GM18870 (cell line): ENCODE measurements at regions not wholly inside any gene's neighbourhood (a gene's known extent, or its start where the extent isn't known, plus 50 kb on each side); places are given as distances from the start of the nearest gene placed in this dataset.

Experiments
- ATAC-seq: cut with Tn5 transposase; IDR thresholded peaks from one replicate; pipeline ENCODE4 v1.9.1; 2021; ENCODE audit warnings: moderate library complexity; ENCODE audit not compliant: unreplicated experiment

DNA sequence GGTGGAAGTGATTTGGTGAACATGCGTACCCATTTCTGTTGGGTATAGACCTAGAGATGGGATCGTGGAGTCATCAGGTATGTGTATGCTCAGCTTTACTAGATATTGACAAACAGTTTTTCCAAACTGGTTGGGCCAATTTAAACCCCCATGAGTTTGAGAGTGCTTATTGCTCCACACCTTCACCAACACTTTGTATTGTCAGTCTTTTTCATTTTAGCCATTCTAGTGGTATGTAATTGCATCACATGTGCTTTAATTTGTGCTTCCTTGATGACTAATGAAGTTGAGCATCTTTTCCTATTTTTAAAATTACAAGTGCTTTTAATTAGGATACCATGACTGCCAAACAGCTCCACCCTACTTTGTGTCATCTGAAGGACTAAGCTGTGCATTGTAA is 158.9 kb upstream of the AKIRIN2 start:
- ATAC-seq = no peak

DNA sequence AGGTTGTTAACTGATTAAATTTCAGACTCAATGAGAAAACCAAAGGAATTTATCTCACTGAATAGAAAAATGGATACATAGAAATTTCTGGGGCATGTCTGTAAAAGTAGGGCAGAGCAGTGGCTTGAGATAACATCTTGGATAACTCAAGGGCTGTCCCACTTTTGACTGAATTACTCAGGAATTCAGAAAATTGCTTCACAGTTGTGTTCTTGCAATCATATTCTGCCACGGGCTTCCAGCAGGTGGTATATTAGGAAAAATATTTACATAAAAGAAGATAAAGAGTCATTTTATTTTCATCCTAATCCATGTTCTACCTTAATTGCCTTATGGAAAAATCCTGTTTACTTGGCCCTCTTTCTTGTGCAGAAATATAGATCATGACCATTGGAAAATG is 156.4 kb upstream of the AKIRIN2 start:
- no peak for ATAC-seq

DNA sequence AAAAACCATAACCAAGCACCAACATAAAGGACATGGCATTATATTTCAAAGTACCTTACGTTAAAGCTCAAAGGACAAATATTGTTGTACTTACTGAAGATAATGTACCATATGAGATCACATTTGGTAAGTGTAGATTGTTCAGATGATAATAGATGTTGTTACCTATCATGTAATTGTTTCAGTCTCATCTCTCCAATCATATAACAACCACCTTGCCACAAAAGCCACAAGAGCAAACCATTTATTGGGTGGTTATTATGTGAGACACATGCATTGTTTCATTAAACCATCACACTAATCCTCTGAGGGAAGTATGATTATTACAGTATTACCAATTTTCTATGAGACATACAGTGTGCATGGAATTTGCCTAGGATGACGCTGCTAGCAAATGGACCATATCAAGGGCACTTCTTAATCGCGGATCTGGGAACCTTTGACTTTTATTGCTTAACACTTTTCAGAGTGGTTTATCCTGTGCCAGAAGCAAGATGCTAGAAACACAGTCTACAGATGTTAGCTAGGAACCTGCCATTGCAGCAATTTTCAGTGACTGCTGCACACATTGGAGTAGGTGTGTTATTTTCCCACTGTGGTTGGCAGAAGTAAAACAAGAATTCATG is 149.8 kb upstream of the AKIRIN2 start:
- no peak for ATAC-seq

DNA sequence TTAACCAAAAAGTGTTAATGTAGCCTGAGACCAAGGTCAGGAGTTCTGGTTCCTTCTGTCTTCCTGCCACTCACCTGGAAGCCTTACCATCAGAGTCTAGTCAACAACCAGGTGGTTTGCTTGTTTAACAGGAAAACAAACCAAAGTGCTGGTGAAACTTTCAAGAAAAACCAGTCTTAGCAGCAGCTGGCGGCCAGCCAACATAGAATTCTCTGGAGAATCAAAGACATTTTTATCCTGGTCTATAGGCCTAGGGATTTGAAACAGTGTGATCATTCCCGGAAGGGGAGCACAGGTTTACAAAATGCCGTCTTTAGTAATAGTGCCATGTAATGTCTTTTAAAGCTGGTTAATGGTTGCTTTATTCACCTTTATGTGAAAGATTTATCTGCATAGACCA is 146.6 kb upstream of the AKIRIN2 start:
- no peak for ATAC-seq

DNA sequence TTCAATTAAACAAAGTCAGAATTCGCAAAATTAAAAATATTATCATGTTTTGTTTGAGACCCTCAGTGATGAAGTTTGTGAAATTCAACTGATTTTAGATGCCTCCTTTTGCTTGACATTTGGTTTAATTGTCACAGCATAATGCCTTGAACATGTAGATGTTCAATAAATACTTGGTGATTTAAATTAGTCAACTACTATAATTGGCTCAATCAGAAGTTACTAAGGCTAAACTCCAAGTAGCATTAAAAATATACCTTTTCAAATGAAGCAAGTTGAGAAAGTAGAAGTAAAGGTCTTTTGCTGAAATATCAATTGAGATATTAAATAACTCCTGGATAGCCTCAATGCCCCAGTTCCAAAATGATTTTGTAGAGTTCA is 145.8 kb upstream of the AKIRIN2 start:
- ATAC-seq = no peak

DNA sequence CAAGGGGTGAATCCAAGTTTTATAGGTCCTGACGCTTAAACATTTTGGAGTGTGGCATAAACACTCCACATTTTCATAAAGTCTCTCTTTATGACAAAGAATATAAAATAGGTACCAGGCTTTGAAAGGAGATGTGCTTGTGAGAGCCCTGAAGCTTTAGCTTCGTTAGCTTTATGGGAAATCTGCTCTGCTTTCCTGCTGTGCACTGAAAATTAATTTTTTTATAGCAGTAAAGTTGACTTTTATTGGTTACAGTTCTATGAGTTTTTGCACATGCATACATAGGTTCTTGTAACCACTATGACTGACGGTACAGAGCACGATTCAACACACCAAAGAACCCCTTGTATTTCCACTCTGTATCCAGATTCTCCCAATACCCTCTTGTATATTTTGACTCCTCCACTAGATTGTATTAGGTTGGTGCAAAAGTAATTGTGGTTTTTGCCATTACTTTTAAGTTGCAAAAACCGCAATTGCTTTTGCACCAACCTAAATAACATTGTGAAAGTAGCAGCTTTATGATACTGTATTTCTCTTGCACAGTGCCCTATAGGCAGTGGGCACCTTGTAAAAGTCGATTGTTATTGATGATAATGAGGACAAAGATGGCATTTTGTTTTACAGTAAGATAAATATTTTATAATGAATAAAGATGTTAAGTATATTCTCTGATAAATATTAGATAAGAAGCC is 145.2 kb upstream of the AKIRIN2 start:
- ATAC-seq = no peak

DNA sequence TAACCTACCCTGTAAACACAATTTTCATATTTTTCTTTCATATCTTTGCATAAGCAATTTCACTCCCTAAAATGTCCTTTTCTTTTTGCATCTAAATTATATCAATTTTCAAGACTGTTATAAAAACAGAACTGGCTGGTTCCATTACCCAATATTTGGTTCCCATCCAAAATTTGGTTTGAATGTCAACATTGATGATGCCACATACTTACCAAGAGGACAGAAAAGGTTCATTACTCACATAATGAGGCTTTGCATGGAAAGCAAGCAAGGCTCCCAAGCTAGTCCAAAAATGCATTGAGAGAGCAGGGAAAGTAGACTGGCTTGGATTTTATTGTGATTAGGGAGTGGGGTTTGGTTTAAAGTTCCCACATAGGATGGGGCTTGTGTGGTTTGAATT is 144.4 kb upstream of the AKIRIN2 start:
- ATAC-seq = no peak

DNA sequence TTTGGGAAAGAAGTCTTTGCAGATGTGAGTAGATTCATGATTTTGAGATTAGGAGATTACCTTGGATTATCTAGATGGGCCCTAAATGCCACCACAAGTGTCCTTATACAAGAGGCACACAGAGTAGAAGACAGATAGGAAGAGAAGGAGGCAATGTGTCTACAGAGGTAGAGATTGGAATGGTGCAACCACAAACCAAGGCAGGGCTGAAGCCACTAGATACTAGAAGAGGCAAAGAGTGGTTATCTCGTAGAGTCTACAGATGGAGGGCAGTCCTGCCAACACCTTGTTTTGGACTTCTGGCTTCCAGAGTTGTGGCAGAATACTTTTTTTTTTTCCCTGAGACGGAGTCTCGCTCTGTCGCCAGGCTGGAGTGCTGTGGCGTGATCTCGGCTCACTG is 138.3 kb upstream of the AKIRIN2 start:
- ATAC-seq = no peak

DNA sequence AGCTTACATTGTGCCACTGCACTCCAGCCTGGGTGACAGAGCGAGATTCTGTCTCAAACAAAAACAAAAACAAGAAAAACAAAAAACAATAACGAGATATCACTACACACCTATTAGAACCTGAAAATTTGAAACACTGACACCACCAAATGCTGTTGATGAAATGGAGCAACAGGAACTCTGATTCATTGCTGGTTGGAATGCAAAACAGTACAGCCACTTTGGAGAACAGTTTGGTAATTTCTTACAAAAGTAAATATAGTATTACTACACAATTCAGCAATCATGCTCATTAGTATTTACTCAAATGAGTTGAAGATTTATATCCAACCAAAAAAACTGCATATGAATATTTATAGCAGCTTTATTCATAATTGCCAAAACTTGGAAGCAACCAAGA is 135.8 kb upstream of the AKIRIN2 start:
- ATAC-seq = no peak

DNA sequence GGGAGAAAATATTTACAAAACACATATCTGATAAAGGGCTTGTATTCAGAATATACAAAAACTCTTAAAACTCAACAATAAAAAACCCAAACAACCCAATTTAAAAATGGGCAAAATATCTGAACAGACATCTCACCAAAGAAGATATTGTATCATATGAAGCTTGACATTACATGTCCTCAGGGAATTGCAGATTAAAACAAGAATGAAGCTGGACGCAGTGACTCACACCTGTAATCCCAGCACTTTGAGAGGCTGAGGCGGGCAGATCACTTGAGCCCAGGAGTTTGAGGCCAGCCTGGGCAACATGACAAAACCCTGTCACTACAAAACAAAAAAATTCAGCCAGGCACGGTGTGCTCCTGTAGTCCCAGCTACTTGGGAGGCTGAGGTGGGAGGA is 135.4 kb upstream of the AKIRIN2 start:
- no peak for ATAC-seq

DNA sequence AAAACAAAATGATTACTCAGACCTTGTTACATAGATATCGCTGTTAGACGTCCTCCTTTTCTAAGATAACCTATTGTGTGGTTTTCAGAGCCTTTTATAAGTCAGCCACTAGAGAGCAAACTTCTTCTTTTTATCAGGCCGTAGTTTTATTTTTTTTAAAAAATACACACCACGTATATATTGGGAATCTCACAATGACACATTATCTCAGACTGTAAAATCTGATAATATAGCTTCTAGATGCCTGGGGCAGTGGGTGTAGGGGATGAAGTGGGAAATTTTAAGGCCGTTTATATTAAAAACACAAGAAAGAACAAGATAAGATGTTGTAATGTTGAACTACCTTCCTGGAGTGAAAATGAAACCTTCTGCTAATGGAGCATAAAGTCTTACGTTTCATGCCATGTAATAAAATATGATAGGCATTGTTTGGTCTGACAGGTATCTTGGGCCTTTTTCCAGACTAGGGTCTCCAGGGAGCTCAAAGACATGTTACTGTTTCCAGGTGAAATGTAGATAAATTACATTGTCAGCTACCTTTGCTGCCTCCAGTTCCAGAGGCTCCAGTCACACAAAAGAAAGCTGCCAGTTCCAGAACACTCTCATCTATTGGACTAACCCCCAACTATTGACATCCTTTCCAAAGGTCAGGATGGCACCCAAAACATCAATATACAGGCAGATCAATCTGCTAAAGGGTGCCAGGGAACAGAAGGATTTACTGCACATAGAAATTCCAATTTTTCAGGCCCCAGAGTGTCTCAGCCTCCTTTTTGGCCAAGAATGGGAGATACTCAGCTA is 130.2 kb upstream of the AKIRIN2 start:
- ATAC-seq = peak; percentile 69

DNA sequence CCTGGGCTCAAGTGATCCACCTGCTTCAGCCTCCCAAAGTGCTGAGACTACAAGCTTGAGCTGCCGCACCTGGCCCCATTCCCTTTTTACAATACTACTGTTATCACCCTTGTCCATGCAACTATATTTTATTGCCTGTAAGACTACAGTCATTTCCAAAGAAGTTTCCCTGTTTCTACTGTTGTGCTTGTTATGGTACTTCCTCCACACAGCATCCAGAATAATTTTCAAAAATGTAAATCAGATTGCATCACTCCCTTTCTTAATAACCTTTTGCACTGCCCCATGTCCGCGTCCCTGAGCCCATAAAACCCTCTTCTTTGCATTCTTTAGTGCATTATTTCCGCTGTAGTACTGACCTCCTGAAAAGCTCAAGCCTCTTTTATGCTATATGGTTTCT is 128.9 kb upstream of the AKIRIN2 start:
- ATAC-seq = no peak

DNA sequence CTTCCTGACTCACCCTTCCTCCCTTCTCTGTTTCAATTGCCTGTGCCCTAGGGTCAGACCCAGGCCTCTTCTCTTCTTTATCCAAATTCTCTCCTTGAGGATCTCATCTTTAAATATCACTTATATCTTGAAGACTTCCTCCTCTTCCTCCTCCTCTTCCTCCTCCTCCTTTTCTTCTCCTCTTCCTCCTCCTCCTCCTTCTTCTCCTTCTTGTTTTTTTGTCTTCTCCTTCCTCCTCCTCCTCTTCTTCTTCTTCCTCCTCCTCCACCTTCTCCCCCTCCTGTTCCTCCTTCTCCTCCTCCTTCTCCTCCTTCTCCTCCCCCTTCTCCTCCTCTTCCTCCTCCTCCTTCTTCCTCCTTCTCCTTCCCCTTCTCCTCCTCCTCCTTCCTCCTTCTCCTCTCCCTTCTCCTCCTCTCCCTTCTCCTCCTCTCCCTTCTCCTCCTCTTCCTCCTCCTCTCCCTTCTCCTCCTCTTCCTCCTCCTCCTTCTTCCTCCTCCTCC is 127.6 kb upstream of the AKIRIN2 start:
- ATAC-seq = no peak

DNA sequence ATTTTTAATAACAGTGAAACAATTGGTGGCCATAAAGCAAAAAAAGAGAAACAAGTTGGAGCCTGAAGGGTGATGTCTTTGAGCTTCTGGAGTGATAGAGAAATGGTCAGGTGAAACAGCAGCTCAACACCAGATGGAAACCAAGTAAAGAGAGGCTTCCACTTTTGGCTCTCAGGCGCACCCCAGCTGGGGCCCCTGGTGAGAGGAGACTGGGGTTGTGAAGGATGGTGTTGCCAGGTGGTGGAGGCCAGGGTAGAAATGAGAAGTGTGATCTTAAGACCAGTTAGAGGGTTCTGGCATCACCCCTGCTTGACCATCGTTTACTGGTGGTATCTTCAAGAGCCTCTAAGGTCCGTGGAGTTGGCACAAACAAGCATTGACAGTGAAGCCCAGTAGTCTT is 126.0 kb upstream of the AKIRIN2 start:
- no peak for ATAC-seq

DNA sequence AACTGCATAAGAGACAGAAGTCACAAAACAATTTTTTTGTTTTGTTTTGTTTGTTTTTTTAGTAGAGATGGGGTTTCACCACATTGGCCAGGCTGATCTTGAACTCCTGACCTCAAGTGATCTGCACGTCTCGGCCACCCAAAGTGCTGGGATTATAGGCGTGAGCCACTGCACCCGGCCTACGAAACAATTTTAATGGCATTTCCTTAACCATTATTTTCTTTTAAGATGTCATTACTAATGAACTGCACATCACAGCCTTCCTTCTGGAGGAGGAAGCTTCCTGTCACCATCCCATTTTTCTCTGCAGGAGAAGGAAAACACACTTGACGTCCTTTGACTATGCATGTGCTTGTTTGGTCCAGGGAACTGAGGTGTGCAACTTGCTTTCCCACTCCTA is 125.3 kb upstream of the AKIRIN2 start:
- no peak for ATAC-seq

DNA sequence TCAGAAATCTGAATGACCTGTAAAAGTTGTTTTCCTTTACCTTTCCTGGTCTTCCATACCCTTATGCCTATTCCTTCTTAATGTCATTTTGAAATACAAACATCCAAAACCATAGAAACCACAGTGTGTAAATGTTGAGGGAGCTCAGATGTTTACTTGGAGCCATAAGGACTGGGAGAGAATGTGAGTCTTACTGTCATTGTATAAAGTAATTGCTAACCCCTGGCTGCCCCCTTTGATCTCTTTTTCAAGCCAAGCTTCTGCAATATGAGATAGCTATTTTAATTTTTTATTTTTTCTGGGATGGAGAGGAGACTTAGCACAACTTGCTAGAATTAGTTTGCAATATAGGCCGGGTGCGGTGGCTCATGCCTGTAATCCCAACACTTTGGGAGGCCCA is 124.4 kb upstream of the AKIRIN2 start:
- no peak for ATAC-seq

DNA sequence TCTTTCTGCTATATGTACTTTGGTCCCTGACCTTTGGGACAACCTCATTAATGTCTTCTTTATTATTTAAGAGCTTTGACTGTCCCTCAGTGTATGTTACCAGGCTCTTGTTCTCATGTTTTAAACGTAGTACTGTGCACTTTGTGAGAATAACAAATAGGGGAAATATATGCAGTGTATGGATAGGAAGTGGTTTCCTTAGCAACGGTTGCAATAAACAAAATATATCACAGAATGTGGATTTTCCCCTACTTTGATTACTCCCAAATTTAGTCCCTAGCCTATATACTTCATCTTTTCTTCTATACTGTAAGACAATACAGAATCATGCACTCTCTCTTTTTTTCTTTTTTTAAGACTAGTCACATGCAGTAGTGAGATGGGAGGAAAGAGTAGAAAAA is 123.8 kb upstream of the AKIRIN2 start:
- peak; percentile 51 for ATAC-seq

DNA sequence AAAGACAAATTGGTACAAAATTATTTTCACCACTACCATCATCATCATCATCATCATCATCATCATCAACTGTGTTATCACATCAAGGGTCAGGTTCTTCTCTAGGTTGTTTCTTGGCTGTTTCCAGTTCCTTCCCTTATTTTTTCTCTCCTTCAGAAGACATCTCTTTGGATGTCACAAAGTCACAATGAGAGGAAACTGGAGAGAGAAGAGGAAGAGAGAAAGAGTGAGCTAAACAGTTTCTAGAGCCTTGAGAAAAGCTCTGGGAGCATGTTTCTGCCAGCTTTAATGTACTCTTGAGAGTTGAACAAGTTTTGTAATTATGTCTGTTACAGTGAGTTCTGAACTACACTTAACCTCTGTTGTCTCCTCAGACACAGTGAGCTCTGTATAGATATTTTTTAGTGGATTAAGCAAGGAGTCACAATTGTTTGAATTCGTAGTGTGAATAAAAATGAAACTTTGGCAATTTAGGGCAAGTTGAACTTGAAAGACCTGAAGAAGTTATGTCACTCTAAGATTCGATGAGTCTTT is 123.0 kb upstream of the AKIRIN2 start:
- ATAC-seq = no peak

DNA sequence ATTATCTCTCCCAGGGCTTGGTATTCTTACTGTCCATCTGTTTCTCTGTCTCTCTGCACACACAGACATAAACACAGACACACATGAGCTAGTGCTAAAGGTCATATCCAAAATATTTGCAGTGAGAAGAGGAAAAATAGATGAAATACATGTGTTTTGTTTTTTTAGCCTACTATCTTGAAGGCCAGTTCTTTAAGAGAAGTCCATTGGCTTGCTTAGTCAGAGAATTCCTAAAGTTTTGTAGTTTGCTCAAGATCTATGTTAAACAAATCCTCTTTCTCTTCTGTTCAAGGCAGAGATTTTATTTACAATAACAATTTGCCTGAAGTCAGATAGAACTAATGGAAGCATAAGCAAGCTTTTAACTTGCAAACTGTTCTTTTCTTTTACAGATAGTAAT is 120.0 kb upstream of the AKIRIN2 start:
- ATAC-seq = no peak

DNA sequence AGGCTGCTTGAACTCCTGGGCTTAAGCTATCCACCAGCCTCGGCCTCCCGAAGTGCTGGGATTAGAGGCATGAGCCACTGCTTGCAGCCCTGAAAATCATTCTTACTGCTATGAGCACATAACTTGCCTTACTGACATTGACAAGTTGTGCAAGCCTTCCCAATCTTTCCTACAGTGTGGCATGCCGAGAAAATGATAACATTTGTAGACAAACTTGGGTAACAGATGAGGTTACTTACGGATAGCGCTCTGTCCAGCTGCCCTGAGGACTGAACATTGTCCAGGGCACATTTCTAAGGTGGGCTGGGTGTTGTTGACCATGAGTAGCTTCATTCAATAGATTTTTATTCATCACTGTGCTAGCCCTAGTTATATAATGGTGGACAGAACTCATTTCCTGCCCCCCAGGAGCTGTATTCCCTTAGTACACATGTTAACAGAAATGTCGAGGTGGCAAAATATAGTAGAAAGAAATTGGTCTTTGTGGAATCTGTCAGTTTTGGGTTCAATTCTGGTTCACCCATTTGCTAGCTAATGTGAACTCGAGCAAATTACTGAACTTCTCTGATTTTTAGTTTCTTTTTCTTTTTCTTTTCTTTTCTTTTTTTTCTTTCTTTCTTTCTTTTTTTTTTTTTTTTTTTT is 118.4 kb upstream of the AKIRIN2 start:
- no peak for ATAC-seq

DNA sequence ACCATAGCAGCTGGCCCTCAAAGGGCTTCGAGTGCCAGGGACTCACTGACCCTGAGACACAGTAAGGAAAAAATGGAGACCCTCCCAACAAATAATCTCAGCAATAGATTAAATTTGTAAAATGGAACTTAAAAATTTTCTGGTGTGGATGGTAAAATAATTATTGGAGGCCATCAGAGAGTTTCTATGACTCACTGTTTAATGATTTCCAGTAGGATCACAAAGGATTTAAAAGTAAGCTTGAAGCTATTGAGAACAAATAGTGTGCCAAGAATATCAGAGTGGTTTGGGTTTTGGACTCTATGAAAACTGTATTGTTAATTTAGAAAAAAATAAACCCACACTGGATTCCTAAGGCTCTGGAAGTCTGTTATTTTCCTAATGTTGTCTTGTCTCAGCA is 115.2 kb upstream of the AKIRIN2 start:
- ATAC-seq = no peak
